GM23338 (cell line): ENCODE measurements at regions not wholly inside any gene's neighbourhood (a gene's known extent, or its start where the extent isn't known, plus 50 kb on each side); places are given as distances from the start of the nearest gene placed in this dataset.

Experiments
- ATAC-seq: fragments of 200-7000 bp; cut with Tn5 transposase; 3 replicates; pipeline ENCODE4 v1.9.1; 2020
- DNase-seq: peaks from one replicate; pipeline ENCODE4 v3.0.0-alpha.2; 2015; ENCODE audit warnings: low spot score
- H2AFZ ChIP-seq: fragments of 200-600 bp; sonication (generic); 2 replicates; pipeline ENCODE4 v1.8.0; 2016; ENCODE audit warnings: antibody characterized with exemption, mild to moderate bottlenecking, moderate library complexity
- H3F3A ChIP-seq: fragments of 200-600 bp; sonication (generic); replicated peaks from 2 replicates; pipeline ENCODE4 v1.8.0; 2017; ENCODE audit warnings: antibody characterized with exemption, mixed run types, low read depth
- H3K27ac ChIP-seq: fragments of 200-600 bp; sonication (generic); 2 replicates; pipeline ENCODE4 v1.6.1; 2016; ENCODE audit warnings: low read depth
- H3K27me3 ChIP-seq: fragments of 200-600 bp; sonication (generic); 2 replicates; pipeline ENCODE4 v1.8.0; 2016; ENCODE audit warnings: mild to moderate bottlenecking, mixed run types, moderate library complexity; ENCODE audit not compliant: insufficient read depth
- H3K36me3 ChIP-seq: fragments of 200-600 bp; sonication (generic); 2 replicates; pipeline ENCODE4 v1.8.0; 2016; ENCODE audit warnings: mild to moderate bottlenecking; ENCODE audit not compliant: insufficient read depth
- H3K4me1 ChIP-seq: fragments of 200-600 bp; sonication (generic); 2 replicates; pipeline ENCODE4 v1.8.0; 2016; ENCODE audit warnings: mild to moderate bottlenecking, moderate library complexity; ENCODE audit not compliant: insufficient read depth
- H3K4me2 ChIP-seq: fragments of 200-600 bp; sonication (generic); 2 replicates; pipeline ENCODE4 v1.7.1; 2017; ENCODE audit warnings: mixed run types
- H3K4me3 ChIP-seq: fragments of 200-600 bp; sonication (generic); 2 replicates; pipeline ENCODE4 v1.6.1; 2016; ENCODE audit warnings: mixed run types
- H3K79me2 ChIP-seq: fragments of 200-600 bp; sonication (generic); replicated peaks from 2 replicates; pipeline ENCODE4 v1.8.0; 2017; ENCODE audit warnings: mild to moderate bottlenecking; ENCODE audit not compliant: insufficient read depth
- H3K9me2 ChIP-seq: fragments of 200-600 bp; sonication (generic); 2 replicates; pipeline ENCODE4 v1.8.0; 2017; ENCODE audit not compliant: insufficient read depth
- H4K20me1 ChIP-seq: fragments of 200-600 bp; sonication (generic); replicated peaks from 2 replicates; pipeline ENCODE4 v1.8.0; 2017; ENCODE audit warnings: mild to moderate bottlenecking; ENCODE audit not compliant: insufficient read depth
- H3K27ac Mint-ChIP-seq: 2 replicates; pipeline ENCODE4 v1.8.0; 2020; ENCODE audit warnings: inconsistent platforms, mild to moderate bottlenecking, moderate library complexity, mixed read lengths
- H3K27me3 Mint-ChIP-seq: 3 replicates; pipeline ENCODE4 v1.8.0; 2022; ENCODE audit warnings: low read depth, mild to moderate bottlenecking, moderate library complexity, mixed read lengths, inconsistent platforms; ENCODE audit not compliant: insufficient read depth, poor library complexity
- H3K36me3 Mint-ChIP-seq: 3 replicates; pipeline ENCODE4 v1.8.0; 2021; ENCODE audit warnings: low read depth, mild to moderate bottlenecking, inconsistent platforms, moderate library complexity, mixed read lengths
- H3K4me1 Mint-ChIP-seq: 3 replicates; pipeline ENCODE4 v1.8.0; 2020; ENCODE audit warnings: mild to moderate bottlenecking, inconsistent platforms, mixed read lengths
- H3K4me3 Mint-ChIP-seq: 3 replicates; pipeline ENCODE4 v1.8.0; 2021; ENCODE audit warnings: moderate library complexity, mild to moderate bottlenecking, inconsistent platforms, mixed read lengths
- H3K9me3 Mint-ChIP-seq: 3 replicates; pipeline ENCODE4 v1.8.0; 2020; ENCODE audit warnings: moderate library complexity, mild to moderate bottlenecking, inconsistent platforms, mixed read lengths
- CREB1 ChIP-seq: fragments of 250-450 bp; sonication (Bioruptor Pico); IDR thresholded peaks from 2 replicates; pipeline ENCODE4 v1.5.0; 2020; ENCODE audit warnings: low read depth, mild to moderate bottlenecking, moderate library complexity
- CTCF ChIP-seq, 2 experiments: fragments of 200-600 bp in 1 of 2; sonication (generic) in 1 of 2; conservative IDR thresholded peaks; 2 replicates each; pipeline versions ENCODE4 v1.5.1 to v1.6.1; 2016 to 2017; ENCODE audit warnings: antibody characterized with exemption in 2 of 2, low read depth in 2 of 2, mild to moderate bottlenecking in 2 of 2, moderate library complexity in 1 of 2
- EZH2 ChIP-seq: fragments of 200-600 bp; sonication (generic); IDR thresholded peaks from one replicate; pipeline ENCODE4 v1.8.0; 2017; ENCODE audit warnings: antibody characterized with exemption, mild to moderate bottlenecking, low read depth; ENCODE audit not compliant: unreplicated experiment
- EZH2phosphoT487 ChIP-seq: fragments of 200-600 bp; sonication (generic); IDR thresholded peaks from one replicate; pipeline ENCODE4 v1.8.1; 2018; ENCODE audit warnings: antibody characterized with exemption; ENCODE audit not compliant: unreplicated experiment
- JUNB ChIP-seq: IDR thresholded peaks from one replicate; pipeline ENCODE4 v1.6.1; 2016; ENCODE audit warnings: antibody characterized with exemption; ENCODE audit not compliant: unreplicated experiment
- NANOG ChIP-seq: IDR thresholded peaks from 2 replicates; pipeline ENCODE4 v1.6.1; 2016; ENCODE audit warnings: antibody characterized with exemption, borderline replicate concordance
- POLR2AphosphoS5 ChIP-seq: IDR thresholded peaks from 2 replicates; pipeline ENCODE4 v1.6.1; 2016; ENCODE audit warnings: antibody characterized with exemption, low read depth
- REST ChIP-seq: IDR thresholded peaks from one replicate; pipeline ENCODE4 v1.6.1; 2018; ENCODE audit warnings: antibody characterized with exemption; ENCODE audit not compliant: unreplicated experiment
- ZNF114 ChIP-seq: fragments of 250-450 bp; sonication (Bioruptor Pico); IDR thresholded peaks from 2 replicates; pipeline ENCODE4 v1.5.0; 2020; ENCODE audit warnings: mild to moderate bottlenecking, moderate library complexity
- ZNF331 ChIP-seq: fragments of 250-450 bp; sonication (Bioruptor Pico); IDR thresholded peaks from 2 replicates; pipeline ENCODE4 v1.5.0; 2020; ENCODE audit warnings: low read depth, mild to moderate bottlenecking, moderate library complexity
- ZNF462 ChIP-seq: fragments of 250-450 bp; sonication (Bioruptor Pico); IDR thresholded peaks from 2 replicates; pipeline ENCODE4 v1.5.0; 2020; ENCODE audit warnings: mild to moderate bottlenecking, moderate library complexity

GRCh38 chr15:69643971-69644370, 191.4 kb downstream of the RPLP1 start:
- H3K4me3 Mint-ChIP-seq: no peak overlapping the region
- DNase-seq (no peak), ATAC-seq (no peak)
- TF ChIP-seq REST (no peak), ZNF114 (CRISPR knock-in tag) (no peak), EZH2phosphoT487 (no peak), CTCF (conservative IDR thresholded peaks at IDR 0.05; ENCODE audit: low read depth in 2 of 2) (no peak), ZNF331 (no peak), POLR2AphosphoS5 (no peak), NANOG (no peak), JUNB (no peak), CREB1 (CRISPR knock-in tag) (no peak), EZH2 (no peak), ZNF462 (CRISPR knock-in tag) (no peak)
- Histone ChIP-seq H3K4me3 (no peak overlapping the region), H3K79me2 (no peaks in the 10 kb centered on the region), H3K27me3 (no peaks in the 10 kb centered on the region), H4K20me1 (no peaks in the 10 kb centered on the region), H3K36me3 (no peaks in the 10 kb centered on the region), H3K9me2 (no peaks in the 10 kb centered on the region), H3F3A (no peaks in the 10 kb centered on the region), H3K27ac (no peak overlapping the region), H3K4me1 (peaks cover 24% of the 10 kb centered on the region), H2AFZ (no peak overlapping the region), H3K4me2 (no peak overlapping the region)
- H3K4me1 Mint-ChIP-seq: peaks cover 23% of the 10 kb centered on the region
- H3K36me3 Mint-ChIP-seq: no peaks in the 10 kb centered on the region; the same call in 2 of the 3 replicates
- H3K27ac Mint-ChIP-seq: no peak overlapping the region
- peaks cover 4% of the 10 kb centered on the region for H3K27me3 Mint-ChIP-seq
- peaks cover 13% of the 10 kb centered on the region; the same call in 2 of the 3 replicates for H3K9me3 Mint-ChIP-seq
